DND-41 (cell line): ENCODE measurements at regions not wholly inside any gene's neighbourhood (a gene's known extent, or its start where the extent isn't known, plus 50 kb on each side); places are given as distances from the start of the nearest gene placed in this dataset.

Experiments used
- ATAC-seq: fragments of 200-7000 bp; cut with Tn5 transposase; 3 replicates; pipeline ENCODE4 v1.9.1; 2021; ENCODE audit warnings: low read depth; ENCODE audit not compliant: insufficient read depth
- DNase-seq: peaks from one replicate; pipeline ENCODE4 v3.0.0-alpha.2; 2020
- H2AFZ ChIP-seq: 2 replicates; pipeline ENCODE4 v1.6.0; 2012; ENCODE audit warnings: low read depth, low read length
- H3K27ac ChIP-seq: 2 replicates; pipeline ENCODE4 v1.5.1; 2012; ENCODE audit warnings: low read length, inconsistent platforms
- H3K27me3 ChIP-seq: fragments of 200-600 bp; sonication (generic); 2 replicates; pipeline ENCODE4 v1.6.0; 2012; ENCODE audit warnings: low read length, mild to moderate bottlenecking, inconsistent platforms; ENCODE audit not compliant: insufficient read depth, poor library complexity
- H3K36me3 ChIP-seq: 2 replicates; pipeline ENCODE4 v1.5.1; 2012; ENCODE audit warnings: low read length, inconsistent platforms; ENCODE audit not compliant: insufficient read depth
- H3K4me1 ChIP-seq: 2 replicates; pipeline ENCODE4 v1.5.1; 2012; ENCODE audit warnings: mild to moderate bottlenecking, low read length; ENCODE audit not compliant: insufficient read depth
- H3K4me2 ChIP-seq: 2 replicates; pipeline ENCODE4 v1.6.0; 2012; ENCODE audit warnings: mild to moderate bottlenecking, moderate library complexity, low read length, inconsistent platforms; ENCODE audit not compliant: insufficient read depth
- H3K4me3 ChIP-seq, 2 experiments: fragments of 200-600 bp in 1 of 2; shearing (Covaris generic) in 1 of 2; 2 replicates each; pipeline ENCODE4 v1.5.1; 2012 to 2016; ENCODE audit warnings: inconsistent platforms in 2 of 2, low read length in 2 of 2, mild to moderate bottlenecking in 2 of 2, low read depth in 1 of 2, moderate library complexity in 1 of 2
- H3K79me2 ChIP-seq: 2 replicates; pipeline ENCODE4 v1.6.0; 2012; ENCODE audit warnings: low read length, inconsistent platforms; ENCODE audit not compliant: insufficient read depth
- H3K9ac ChIP-seq: 2 replicates; pipeline ENCODE4 v1.6.0; 2012; ENCODE audit warnings: low read depth, mild to moderate bottlenecking, inconsistent platforms, low read length, moderate library complexity
- H3K9me3 ChIP-seq: 2 replicates; pipeline ENCODE4 v1.5.1; 2012; ENCODE audit warnings: low read length, moderate library complexity, mild to moderate bottlenecking, inconsistent platforms; ENCODE audit not compliant: insufficient read depth, severe bottlenecking
- H4K20me1 ChIP-seq: 2 replicates; pipeline ENCODE4 v1.6.0; 2012; ENCODE audit warnings: low read length; ENCODE audit not compliant: insufficient read depth
- EZH2 ChIP-seq: IDR thresholded peaks from 3 replicates; pipeline ENCODE4 v1.6.1; 2012; ENCODE audit warnings: borderline replicate concordance, low read depth, mild to moderate bottlenecking, moderate library complexity, low read length, inconsistent platforms; ENCODE audit not compliant: severe bottlenecking
- TF ChIP-seq, protein P1 (sequence below): IDR thresholded peaks from 2 replicates; pipeline ENCODE4 v1.5.1; 2012; ENCODE audit warnings: borderline replicate concordance, low read length, moderate library complexity, mild to moderate bottlenecking; ENCODE audit not compliant: poor library complexity, severe bottlenecking; ENCODE audit errors: extremely low read depth

DNA sequence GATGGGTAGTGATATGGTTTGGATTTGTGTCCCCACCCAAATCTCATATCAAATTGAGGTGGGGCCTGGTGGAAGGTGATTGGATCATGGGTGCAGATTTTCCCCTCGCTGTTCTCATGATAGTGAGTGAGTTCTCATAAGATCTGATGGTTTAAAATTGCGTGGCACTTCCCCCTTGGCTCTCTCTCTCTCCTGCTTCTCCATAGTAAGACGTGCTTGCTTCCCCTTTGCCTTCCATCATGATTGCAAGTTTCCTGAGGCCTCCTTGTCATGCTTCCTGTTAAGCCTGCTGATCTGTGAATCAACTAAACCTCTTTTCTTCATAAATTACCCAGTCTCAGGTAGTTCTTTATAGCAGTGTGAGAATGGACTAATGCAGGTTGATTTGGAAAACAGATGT, 223.2 kb upstream of the APCDD1 start:
- Histone ChIP-seq H3K9ac (no peak overlapping the region), H3K4me1 (no peaks in the 10 kb centered on the region; the same call in 1 of the 2 replicates), H3K9me3 (peaks cover 5% of the 10 kb centered on the region), H3K27me3 (no peaks in the 10 kb centered on the region), H3K4me3 (no peak overlapping the region), H3K36me3 (no peaks in the 10 kb centered on the region), H3K4me2 (no peak overlapping the region), H2AFZ (no peak overlapping the region), H3K79me2 (no peaks in the 10 kb centered on the region), H4K20me1 (no peaks in the 10 kb centered on the region), H3K27ac (no peak overlapping the region)
- no peak for ATAC-seq
- no peak for TF ChIP-seq EZH2
- TF ChIP-seq, protein P1, sequence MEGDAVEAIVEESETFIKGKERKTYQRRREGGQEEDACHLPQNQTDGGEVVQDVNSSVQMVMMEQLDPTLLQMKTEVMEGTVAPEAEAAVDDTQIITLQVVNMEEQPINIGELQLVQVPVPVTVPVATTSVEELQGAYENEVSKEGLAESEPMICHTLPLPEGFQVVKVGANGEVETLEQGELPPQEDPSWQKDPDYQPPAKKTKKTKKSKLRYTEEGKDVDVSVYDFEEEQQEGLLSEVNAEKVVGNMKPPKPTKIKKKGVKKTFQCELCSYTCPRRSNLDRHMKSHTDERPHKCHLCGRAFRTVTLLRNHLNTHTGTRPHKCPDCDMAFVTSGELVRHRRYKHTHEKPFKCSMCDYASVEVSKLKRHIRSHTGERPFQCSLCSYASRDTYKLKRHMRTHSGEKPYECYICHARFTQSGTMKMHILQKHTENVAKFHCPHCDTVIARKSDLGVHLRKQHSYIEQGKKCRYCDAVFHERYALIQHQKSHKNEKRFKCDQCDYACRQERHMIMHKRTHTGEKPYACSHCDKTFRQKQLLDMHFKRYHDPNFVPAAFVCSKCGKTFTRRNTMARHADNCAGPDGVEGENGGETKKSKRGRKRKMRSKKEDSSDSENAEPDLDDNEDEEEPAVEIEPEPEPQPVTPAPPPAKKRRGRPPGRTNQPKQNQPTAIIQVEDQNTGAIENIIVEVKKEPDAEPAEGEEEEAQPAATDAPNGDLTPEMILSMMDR, result no peak
- DNase-seq, result no peak

DNA sequence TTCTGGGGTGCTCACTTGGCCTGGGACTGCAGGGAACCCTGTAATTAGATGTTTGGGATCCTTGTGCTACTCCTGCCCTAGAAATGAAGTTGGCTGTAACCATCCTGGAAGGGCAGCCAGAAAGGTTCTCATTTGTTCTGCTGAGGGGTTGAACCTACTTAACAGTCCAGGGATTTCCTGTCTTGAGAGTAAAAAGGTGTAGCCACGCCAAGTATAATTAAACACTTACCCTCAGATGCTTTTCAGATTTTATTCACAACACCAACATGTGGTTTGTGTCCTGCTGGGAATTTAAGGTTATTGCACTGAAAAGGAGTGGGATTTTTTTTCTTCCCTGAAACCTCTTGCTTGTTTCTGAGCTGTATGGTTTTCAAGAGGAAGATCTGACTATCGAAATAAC, 222.4 kb upstream of the APCDD1 start:
- H3K27me3 ChIP-seq, result no peaks in the 10 kb centered on the region

DNA sequence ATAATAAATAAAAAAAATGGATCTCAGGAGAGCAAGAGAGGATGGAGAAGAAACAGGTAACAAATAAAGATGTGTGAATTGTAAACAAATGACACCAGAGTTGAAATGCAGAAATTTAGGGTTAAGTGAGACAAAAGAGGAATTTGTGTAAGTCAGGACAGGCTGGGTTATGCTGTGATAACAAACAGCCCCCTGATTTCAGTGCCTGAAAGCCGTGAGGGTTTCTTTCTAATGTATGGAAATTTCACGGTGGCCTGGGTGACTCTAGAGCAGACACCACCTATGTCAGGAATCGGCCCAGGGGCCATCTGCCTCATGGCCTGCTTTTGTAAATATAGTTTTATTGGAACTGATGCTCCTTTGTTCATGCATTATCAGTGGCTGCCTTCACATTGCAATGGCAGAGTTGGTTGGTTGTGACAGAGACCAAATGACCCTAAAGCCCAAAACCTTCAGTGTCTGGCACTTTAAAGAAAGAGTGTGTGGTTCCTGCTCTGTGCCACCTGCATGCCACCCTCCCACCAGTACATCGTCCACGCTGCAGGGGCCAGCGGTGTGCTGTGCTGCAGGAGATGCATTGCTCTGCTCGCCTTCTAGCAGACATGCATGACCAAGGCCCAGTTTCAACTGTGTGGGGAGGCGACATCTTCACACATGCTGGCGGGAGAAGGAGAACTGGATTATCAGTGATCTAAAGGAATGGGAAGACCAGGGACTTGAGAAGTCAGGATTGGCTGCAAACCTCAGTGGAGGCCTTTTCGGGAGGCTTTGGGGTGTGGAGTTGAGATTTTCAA, 221.2 kb upstream of the APCDD1 start:
- Histone ChIP-seq H3K27ac (no peak overlapping the region), H3K36me3 (no peaks in the 10 kb centered on the region), H3K27me3 (no peaks in the 10 kb centered on the region), H3K9me3 (peaks cover 5% of the 10 kb centered on the region), H3K9ac (no peak overlapping the region), H3K79me2 (no peaks in the 10 kb centered on the region), H3K4me3 (no peak overlapping the region), H3K4me2 (no peak overlapping the region), H2AFZ (no peak overlapping the region), H3K4me1 (no peaks in the 10 kb centered on the region; the same call in 1 of the 2 replicates), H4K20me1 (no peaks in the 10 kb centered on the region)
- no peak for TF ChIP-seq EZH2
- TF ChIP-seq, protein P1, result no peak
- DNase-seq (no peak), ATAC-seq (no peak)

More for the DNA sequence above, 222.4 kb upstream of the APCDD1 start:
- Histone ChIP-seq H2AFZ (no peak overlapping the region), H3K9ac (no peak overlapping the region), H3K9me3 (peaks cover 5% of the 10 kb centered on the region), H4K20me1 (no peaks in the 10 kb centered on the region), H3K79me2 (no peaks in the 10 kb centered on the region), H3K4me2 (no peak overlapping the region), H3K36me3 (no peaks in the 10 kb centered on the region), H3K4me1 (no peaks in the 10 kb centered on the region; the same call in 1 of the 2 replicates), H3K4me3 (no peak overlapping the region), H3K27ac (no peak overlapping the region)
- no peak for DNase-seq
- no peak for TF ChIP-seq EZH2
- TF ChIP-seq, protein P1, result no peak
- ATAC-seq, result no peak
